ENCODE measurements at regions not wholly inside any gene's neighbourhood (a gene's known extent, or its start where the extent isn't known, plus 50 kb on each side); places are given as distances from the start of the nearest gene placed in this dataset.

DNA sequence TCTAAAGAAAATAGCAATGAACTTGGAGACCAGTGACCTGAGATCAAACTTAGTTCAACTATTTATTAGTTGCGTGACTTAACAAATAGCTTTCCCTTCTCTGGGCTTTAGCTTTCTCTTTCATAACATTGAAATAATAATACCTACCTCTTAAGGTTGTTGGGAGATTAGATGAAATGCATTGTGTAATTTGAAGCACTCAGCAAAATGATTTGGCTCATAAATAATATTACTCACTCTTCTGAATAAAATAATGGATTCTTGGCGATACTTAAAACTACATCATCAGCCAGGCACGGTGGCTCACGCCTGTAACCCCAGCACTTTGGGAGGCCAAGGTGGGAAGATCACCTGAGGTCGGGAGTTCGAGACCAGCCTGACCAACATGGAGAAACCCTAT, 556.2 kb upstream of the JARID2 start:
- no CpG with 5 or more reads among the region's 6 CpGs for WGBS, 2 donors (ENCODE audit: extremely low coverage in 2 of 2, insufficient read length in 2 of 2, insufficient replicate concordance in 1 of 2)
- no peaks in the 10 kb centered on the region for H3K79me1 ChIP-seq (ENCODE audit: low read depth, low read length)

DNA sequence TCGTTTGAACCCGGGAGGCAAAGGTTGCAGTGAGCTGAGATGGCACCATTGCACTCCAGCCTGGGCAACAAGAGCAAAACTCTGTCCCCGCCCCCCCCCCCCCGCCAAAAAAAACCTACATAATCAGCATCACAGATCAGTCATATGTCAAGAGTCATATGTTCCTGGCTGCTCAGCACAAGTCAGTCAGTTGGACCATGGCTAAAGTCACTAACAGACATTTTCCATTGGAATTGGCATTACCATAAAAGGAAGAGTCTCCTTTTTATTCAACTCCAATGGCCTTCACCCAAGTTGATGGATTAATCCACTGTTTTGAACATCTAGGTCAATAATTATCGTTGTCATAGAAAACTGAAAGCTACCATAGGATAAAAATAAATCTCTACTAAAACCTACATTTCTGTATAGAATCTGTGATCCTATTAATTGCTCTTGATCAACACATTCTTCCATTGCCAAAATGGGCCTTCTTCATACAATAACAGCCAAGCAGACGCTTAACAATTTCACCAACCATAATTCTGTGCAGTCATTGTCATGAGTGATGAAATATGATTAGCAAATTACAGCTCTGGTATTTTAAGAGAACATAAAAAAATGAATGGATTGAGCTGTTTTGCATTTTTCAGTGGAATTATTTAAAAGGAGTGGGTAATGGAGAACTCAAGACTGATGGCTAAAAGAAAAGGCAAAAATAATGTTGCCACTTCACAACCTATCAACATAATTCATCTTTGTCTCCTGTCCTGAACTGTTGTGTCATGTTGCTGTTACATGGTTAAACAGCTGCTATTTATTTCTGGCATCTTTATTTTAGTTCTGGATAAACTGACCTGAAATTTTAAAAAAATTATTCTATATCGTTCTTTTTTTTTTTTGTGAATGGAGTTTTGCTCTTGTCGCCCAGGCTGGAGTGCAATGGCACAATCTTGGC, 555.5 kb upstream of the JARID2 start:
- Histone ChIP-seq H3K4me1 (ENCODE audit: control insufficient read depth in 2 of 2, insufficient read depth in 1 of 2, low read depth in 1 of 2, low read length in 2 of 2) (peaks cover 0 to 7% of the 10 kb centered on the region in 2 donors), H2BK12ac (ENCODE audit: low read length) (no peak overlapping the region), H4K91ac (ENCODE audit: low read depth, low read length, poor library complexity) (no peak overlapping the region), H3K4me3 (ENCODE audit: low read length in 2 of 2) (no peak overlapping the region), H2BK120ac (ENCODE audit: low read depth, low read length) (no peak overlapping the region), H3K23ac (ENCODE audit: low read depth, low read length, poor library complexity) (no peak overlapping the region), H3K36me3 (replicated peaks in 1 of 2; ENCODE audit: control insufficient read depth in 2 of 2, insufficient read depth in 2 of 2, low read length in 2 of 2) (no peaks in the 10 kb centered on the region), H3K18ac (ENCODE audit: low read length) (no peak overlapping the region), H3K4ac (ENCODE audit: low read length) (no peak overlapping the region), H2BK5ac (ENCODE audit: low read length) (no peak overlapping the region), H3K4me2 (ENCODE audit: insufficient read depth, low read length, poor library complexity, severe bottlenecking) (no peak overlapping the region), H3K9ac (ENCODE audit: low read depth, low read length, poor library complexity) (no peak overlapping the region), H2AK5ac (ENCODE audit: low read depth, low read length) (no peak overlapping the region), H2AFZ (ENCODE audit: low read length) (no peak overlapping the region), H3K79me1 (ENCODE audit: low read depth, low read length) (no peaks in the 10 kb centered on the region), H3K27me3 (ENCODE audit: control insufficient read depth in 3 of 3, insufficient read depth in 3 of 3, low read depth in 1 of 3, low read length in 3 of 3) (no peaks in the 10 kb centered on the region), H2BK15ac (ENCODE audit: low read length) (no peak overlapping the region), H4K8ac (ENCODE audit: low read depth, low read length) (no peak overlapping the region), H3K14ac (ENCODE audit: low read length) (no peak overlapping the region), H3K27ac (replicated peaks; ENCODE audit: low read length) (no peak overlapping the region), H3K9me3 (replicated peaks in 1 of 2; ENCODE audit: control insufficient read depth in 2 of 2, insufficient read depth in 1 of 2, low read depth in 1 of 2, low read length in 2 of 2) (no peaks in the 10 kb centered on the region)
- no peak for DNase-seq (ENCODE audit: low spot score)
- WGBS, 2 donors (ENCODE audit: extremely low coverage in 2 of 2, insufficient read length in 2 of 2, insufficient replicate concordance in 1 of 2) = no CpG with 5 or more reads among the region's 8 CpGs

More for the DNA sequence above, 556.2 kb upstream of the JARID2 start:
- peaks cover 0 to 7% of the 10 kb centered on the region in 2 donors for H3K4me1 ChIP-seq (ENCODE audit: control insufficient read depth in 2 of 2, insufficient read depth in 1 of 2, low read depth in 1 of 2, low read length in 2 of 2)
- no peaks in the 10 kb centered on the region for H3K27me3 ChIP-seq (ENCODE audit: control insufficient read depth in 3 of 3, insufficient read depth in 3 of 3, low read depth in 1 of 3, low read length in 3 of 3)
- H3K4me2 ChIP-seq (ENCODE audit: insufficient read depth, low read length, poor library complexity, severe bottlenecking) = no peak overlapping the region
- no peak overlapping the region for H4K8ac ChIP-seq (ENCODE audit: low read depth, low read length)
- no peak overlapping the region for H3K4ac ChIP-seq (ENCODE audit: low read length)
- no peak overlapping the region for H2BK5ac ChIP-seq (ENCODE audit: low read length)
- H3K9me3 ChIP-seq (replicated peaks in 1 of 2; ENCODE audit: control insufficient read depth in 2 of 2, insufficient read depth in 1 of 2, low read depth in 1 of 2, low read length in 2 of 2) = no peaks in the 10 kb centered on the region
- H4K91ac ChIP-seq (ENCODE audit: low read depth, low read length, poor library complexity) = no peak overlapping the region
- H3K4me3 ChIP-seq (ENCODE audit: low read length in 2 of 2) = no peak overlapping the region
- H2BK120ac ChIP-seq (ENCODE audit: low read depth, low read length) = no peak overlapping the region
- H3K18ac ChIP-seq (ENCODE audit: low read length) = no peak overlapping the region
- no peak overlapping the region for H3K14ac ChIP-seq (ENCODE audit: low read length)
- no peak overlapping the region for H2BK12ac ChIP-seq (ENCODE audit: low read length)
- H3K23ac ChIP-seq (ENCODE audit: low read depth, low read length, poor library complexity) = no peak overlapping the region
- no peak overlapping the region for H2BK15ac ChIP-seq (ENCODE audit: low read length)
- no peak overlapping the region for H3K27ac ChIP-seq (replicated peaks; ENCODE audit: low read length)
- no peak overlapping the region for H3K9ac ChIP-seq (ENCODE audit: low read depth, low read length, poor library complexity)
- H2AFZ ChIP-seq (ENCODE audit: low read length) = no peak overlapping the region
- no peak overlapping the region for H2AK5ac ChIP-seq (ENCODE audit: low read depth, low read length)
- no peaks in the 10 kb centered on the region for H3K36me3 ChIP-seq (replicated peaks in 1 of 2; ENCODE audit: control insufficient read depth in 2 of 2, insufficient read depth in 2 of 2, low read length in 2 of 2)
- DNase-seq (ENCODE audit: low spot score) = no peak

DNA sequence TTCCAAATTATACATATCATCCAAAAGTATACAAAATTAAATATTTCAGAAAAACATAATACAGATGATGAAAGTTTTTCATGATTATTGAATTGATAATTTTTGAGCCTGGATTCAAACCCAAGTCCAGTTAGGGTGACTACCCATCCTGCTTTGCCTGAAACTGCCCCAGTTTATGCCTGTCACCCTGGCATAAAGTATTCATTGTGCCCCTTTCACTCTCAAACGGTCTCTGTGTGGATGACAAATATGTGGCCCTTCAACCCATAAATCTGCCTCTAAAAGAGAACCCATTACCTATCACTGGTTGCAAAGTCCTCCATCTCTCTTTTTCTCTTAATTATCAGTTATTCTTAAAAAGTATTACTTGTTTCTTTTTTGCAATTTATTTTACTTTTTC, 553.7 kb upstream of the JARID2 start:
- Histone ChIP-seq H3K14ac (ENCODE audit: low read length) (no peak overlapping the region), H3K36me3 (replicated peaks in 1 of 2; ENCODE audit: control insufficient read depth in 2 of 2, insufficient read depth in 2 of 2, low read length in 2 of 2) (no peaks in the 10 kb centered on the region), H3K27me3 (ENCODE audit: control insufficient read depth in 3 of 3, insufficient read depth in 3 of 3, low read depth in 1 of 3, low read length in 3 of 3) (no peaks in the 10 kb centered on the region), H2BK5ac (ENCODE audit: low read length) (no peak overlapping the region), H3K79me1 (ENCODE audit: low read depth, low read length) (no peaks in the 10 kb centered on the region), H3K9ac (ENCODE audit: low read depth, low read length, poor library complexity) (no peak overlapping the region), H2AFZ (ENCODE audit: low read length) (no peak overlapping the region), H4K91ac (ENCODE audit: low read depth, low read length, poor library complexity) (no peak overlapping the region), H3K27ac (replicated peaks; ENCODE audit: low read length) (no peak overlapping the region), H2BK15ac (ENCODE audit: low read length) (no peak overlapping the region), H3K4me1 (ENCODE audit: control insufficient read depth in 2 of 2, insufficient read depth in 1 of 2, low read depth in 1 of 2, low read length in 2 of 2) (no peaks in the 10 kb centered on the region), H3K4me2 (ENCODE audit: insufficient read depth, low read length, poor library complexity, severe bottlenecking) (no peak overlapping the region), H3K18ac (ENCODE audit: low read length) (no peak overlapping the region), H3K23ac (ENCODE audit: low read depth, low read length, poor library complexity) (no peak overlapping the region), H2BK12ac (ENCODE audit: low read length) (no peak overlapping the region), H3K9me3 (replicated peaks in 1 of 2; ENCODE audit: control insufficient read depth in 2 of 2, insufficient read depth in 1 of 2, low read depth in 1 of 2, low read length in 2 of 2) (no peaks in the 10 kb centered on the region), H3K4ac (ENCODE audit: low read length) (no peak overlapping the region), H3K4me3 (ENCODE audit: low read length in 2 of 2) (no peak overlapping the region), H2BK120ac (ENCODE audit: low read depth, low read length) (no peak overlapping the region), H4K8ac (ENCODE audit: low read depth, low read length) (no peak overlapping the region), H2AK5ac (ENCODE audit: low read depth, low read length) (no peak overlapping the region)
- no CpG with 5 or more reads among the region's 1 CpG for WGBS, 2 donors (ENCODE audit: extremely low coverage in 2 of 2, insufficient read length in 2 of 2, insufficient replicate concordance in 1 of 2)
- no peak for DNase-seq (ENCODE audit: low spot score)

DNA sequence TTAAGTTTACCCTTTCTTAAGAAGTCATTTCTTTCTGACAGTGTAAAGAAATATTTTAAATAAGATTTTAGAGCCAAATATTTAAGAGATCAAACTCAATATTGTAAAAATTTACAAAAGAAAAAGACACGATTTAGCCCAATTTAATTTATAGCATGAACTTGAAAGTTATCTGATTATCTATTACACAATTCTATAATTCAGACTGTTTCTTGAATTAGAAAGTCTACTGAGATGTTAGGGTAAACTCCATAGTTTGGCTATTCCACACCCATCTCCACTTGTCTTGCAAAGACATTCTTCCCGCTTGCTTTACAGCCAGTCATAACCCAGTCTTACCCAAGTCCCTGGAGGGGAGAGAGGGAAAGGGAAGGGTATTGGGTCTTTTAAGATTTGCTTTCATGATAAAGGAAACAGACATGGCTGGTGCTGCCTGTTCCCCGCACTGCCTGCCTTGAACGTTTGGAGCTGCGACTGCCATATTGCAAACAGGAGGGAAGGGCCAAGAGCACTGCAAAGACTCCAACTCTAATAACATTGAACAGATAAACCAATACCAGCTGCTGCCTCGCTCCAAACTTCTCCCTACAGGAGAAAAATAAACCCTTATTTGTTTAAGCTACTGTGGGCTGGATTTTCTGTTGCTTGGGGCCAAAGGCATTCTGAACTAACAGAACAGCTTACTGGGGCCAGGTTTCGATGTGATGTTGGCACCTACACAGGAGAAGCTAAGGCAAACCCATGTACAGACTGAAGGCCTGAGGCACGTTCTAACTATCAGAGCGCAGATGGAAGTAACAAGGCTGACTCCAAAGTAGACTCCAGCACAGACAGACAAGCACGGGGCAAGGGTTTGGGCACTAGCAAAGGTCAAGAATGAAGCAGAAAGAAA, 552.3 kb upstream of the JARID2 start:
- Histone ChIP-seq H3K4ac (ENCODE audit: low read length) (no peak overlapping the region), H2AFZ (ENCODE audit: low read length) (peak overlapping the region; percentile 58), H3K9me3 (replicated peaks in 1 of 2; ENCODE audit: control insufficient read depth in 2 of 2, insufficient read depth in 1 of 2, low read depth in 1 of 2, low read length in 2 of 2) (no peaks in the 10 kb centered on the region), H4K91ac (ENCODE audit: low read depth, low read length, poor library complexity) (no peak overlapping the region), H2BK15ac (ENCODE audit: low read length) (no peak overlapping the region), H3K14ac (ENCODE audit: low read length) (no peak overlapping the region), H3K18ac (ENCODE audit: low read length) (no peak overlapping the region), H3K9ac (ENCODE audit: low read depth, low read length, poor library complexity) (no peak overlapping the region), H3K27me3 (ENCODE audit: control insufficient read depth in 3 of 3, insufficient read depth in 3 of 3, low read depth in 1 of 3, low read length in 3 of 3) (no peaks in the 10 kb centered on the region), H3K4me1 (ENCODE audit: control insufficient read depth in 2 of 2, insufficient read depth in 1 of 2, low read depth in 1 of 2, low read length in 2 of 2) (no peaks in the 10 kb centered on the region), H3K4me3 (ENCODE audit: low read length in 2 of 2) (no peak overlapping the region), H3K79me1 (ENCODE audit: low read depth, low read length) (no peaks in the 10 kb centered on the region), H2AK5ac (ENCODE audit: low read depth, low read length) (no peak overlapping the region), H3K4me2 (ENCODE audit: insufficient read depth, low read length, poor library complexity, severe bottlenecking) (no peak overlapping the region), H2BK120ac (ENCODE audit: low read depth, low read length) (no peak overlapping the region), H3K27ac (replicated peaks; ENCODE audit: low read length) (peak overlapping the region; percentile 28), H2BK5ac (ENCODE audit: low read length) (no peak overlapping the region), H3K23ac (ENCODE audit: low read depth, low read length, poor library complexity) (no peak overlapping the region), H4K8ac (ENCODE audit: low read depth, low read length) (no peak overlapping the region), H3K36me3 (replicated peaks in 1 of 2; ENCODE audit: control insufficient read depth in 2 of 2, insufficient read depth in 2 of 2, low read length in 2 of 2) (no peaks in the 10 kb centered on the region), H2BK12ac (ENCODE audit: low read length) (no peak overlapping the region)
- no peak for DNase-seq (ENCODE audit: low spot score)
- WGBS, 2 donors (ENCODE audit: extremely low coverage in 2 of 2, insufficient read length in 2 of 2, insufficient replicate concordance in 1 of 2) = no CpG with 5 or more reads among the region's 10 CpGs
